K562 (cell line): ENCODE measurements at regions not wholly inside any gene's neighbourhood (a gene's known extent, or its start where the extent isn't known, plus 50 kb on each side); places are given as distances from the start of the nearest gene placed in this dataset.

Source experiments
- EGR1 ChIP-seq: fragments of 450-650 bp; conservative IDR thresholded peaks from 2 replicates; pipeline ENCODE4 v1.6.1; 2017; ENCODE audit warnings: mild to moderate bottlenecking
- FUS ChIP-seq: fragments of 200-400 bp; formaldehyde crosslinking; optimal IDR thresholded peaks from 2 replicates; pipeline ENCODE3; 2017; ENCODE audit warnings: low read depth, low read length
- KAT7 ChIP-seq: sonication (generic); formaldehyde crosslinking; IDR thresholded peaks from 2 replicates; pipeline ENCODE4 v1.8.0; 2022; ENCODE audit warnings: missing genetic modification reagents, mild to moderate bottlenecking, borderline replicate concordance
- MED1 ChIP-seq: sonication (generic); formaldehyde crosslinking; IDR thresholded peaks from 2 replicates; pipeline ENCODE4 v1.8.1; 2023; ENCODE audit warnings: missing genetic modification reagents, borderline replicate concordance
- MTF1 ChIP-seq: fragments of 250-450 bp; sonication (Bioruptor Pico); IDR thresholded peaks from 2 replicates; pipeline ENCODE4 v1.9.0; 2021; ENCODE audit warnings: moderate library complexity, mild to moderate bottlenecking, inconsistent platforms, borderline replicate concordance
- MYC ChIP-seq, 2 experiments: fragments of 250-450 bp in 1 of 2; sonication (Bioruptor Pico) in 1 of 2; IDR thresholded peaks; 2 replicates each; pipeline versions ENCODE4 v1.5.1 to v1.6.1; 2012 to 2021; ENCODE audit warnings: low read depth in 2 of 2, borderline replicate concordance in 1 of 2, improper control_type of control experiment in 1 of 2, low read length in 1 of 2, mild to moderate bottlenecking in 1 of 2, moderate library complexity in 1 of 2
- RCOR1 ChIP-seq, 2 experiments: IDR thresholded peaks; 2 replicates each; pipeline ENCODE4 v1.6.1; 2012; ENCODE audit warnings: low read depth in 2 of 2, low read length in 2 of 2, borderline replicate concordance in 1 of 2, improper control_type of control experiment in 1 of 2
- SRF ChIP-seq, 2 experiments: fragments of 250-450, 450-650 bp in 1 of 2; sonication (Bioruptor Pico) in 1 of 2; sonication (generic) in 1 of 2; formaldehyde crosslinking; IDR thresholded peaks; 2 replicates each; pipeline versions ENCODE4 v1.5.0 to v1.5.1; 2020 to 2022; ENCODE audit warnings: mild to moderate bottlenecking in 1 of 2, missing genetic modification reagents in 1 of 2
- TARDBP ChIP-seq: fragments of 450-650 bp; IDR thresholded peaks from 2 replicates; pipeline ENCODE4 v1.6.1; 2016
- TF ChIP-seq, protein P1 (sequence below): IDR thresholded peaks from 3 replicates; pipeline ENCODE4 v1.6.1; 2011; ENCODE audit warnings: borderline replicate concordance, mild to moderate bottlenecking, moderate library complexity; ENCODE audit not compliant: insufficient read length; ENCODE audit errors: extremely low read depth
- TF ChIP-seq, protein P2 (sequence below): sonication (generic); formaldehyde crosslinking; IDR thresholded peaks from 2 replicates; pipeline ENCODE4 v1.8.0; 2022; ENCODE audit warnings: missing genetic modification reagents, mild to moderate bottlenecking, borderline replicate concordance
- TF ChIP-seq, protein P3 (sequence below), 3 experiments: IDR thresholded peaks in 2 of 3; conservative IDR thresholded peaks in 1 of 3; 2 replicates each; pipeline ENCODE4 v1.5.1; 2011 to 2012; ENCODE audit warnings: low read length in 3 of 3, mild to moderate bottlenecking in 3 of 3, control low read depth in 2 of 3, improper control_type of control experiment in 1 of 3, inconsistent platforms in 1 of 3, low read depth in 1 of 3, mixed read lengths in 1 of 3, moderate library complexity in 1 of 3; ENCODE audit not compliant: insufficient read depth in 2 of 3
- TF ChIP-seq, protein P4 (sequence below): sonication (generic); formaldehyde crosslinking; IDR thresholded peaks from 2 replicates; pipeline ENCODE4 v1.9.0; 2022; ENCODE audit warnings: mild to moderate bottlenecking, missing genetic modification reagents

DNA sequence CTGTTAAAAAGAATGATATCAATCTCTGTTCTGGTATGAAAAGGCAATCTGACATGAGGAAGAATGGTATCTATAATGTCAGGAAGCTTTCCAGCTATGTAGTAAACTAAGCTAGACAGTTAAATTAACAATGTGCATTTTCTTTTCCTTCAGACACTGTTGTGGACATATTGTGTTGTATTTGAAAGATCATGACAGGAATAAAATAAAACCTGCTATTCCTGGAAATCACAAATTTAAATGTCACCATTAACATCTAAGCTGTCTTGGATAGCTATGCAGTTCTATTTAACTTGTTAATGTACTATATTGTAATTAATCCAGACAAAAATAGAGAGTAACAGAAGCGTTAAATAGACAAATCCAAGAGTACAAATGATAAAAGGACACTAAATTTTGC, 297.4 kb upstream of the LUZP2 start:
- TF ChIP-seq RCOR1 (IDR thresholded peaks at IDR 0.05; ENCODE audit: borderline replicate concordance in 1 of 2, low read depth in 2 of 2, low read length in 2 of 2) = no peak
- TF ChIP-seq FUS = no peak
- TF ChIP-seq MYC (IDR thresholded peaks at IDR 0.05; ENCODE audit: low read depth, low read length) = no peak
- TF ChIP-seq MYC (CRISPR knock-in tag; IDR thresholded peaks at IDR 0.05; ENCODE audit: borderline replicate concordance, low read depth) = no peak
- no peak for TF ChIP-seq MED1 (CRISPR knock-in tag)
- TF ChIP-seq, protein P1, sequence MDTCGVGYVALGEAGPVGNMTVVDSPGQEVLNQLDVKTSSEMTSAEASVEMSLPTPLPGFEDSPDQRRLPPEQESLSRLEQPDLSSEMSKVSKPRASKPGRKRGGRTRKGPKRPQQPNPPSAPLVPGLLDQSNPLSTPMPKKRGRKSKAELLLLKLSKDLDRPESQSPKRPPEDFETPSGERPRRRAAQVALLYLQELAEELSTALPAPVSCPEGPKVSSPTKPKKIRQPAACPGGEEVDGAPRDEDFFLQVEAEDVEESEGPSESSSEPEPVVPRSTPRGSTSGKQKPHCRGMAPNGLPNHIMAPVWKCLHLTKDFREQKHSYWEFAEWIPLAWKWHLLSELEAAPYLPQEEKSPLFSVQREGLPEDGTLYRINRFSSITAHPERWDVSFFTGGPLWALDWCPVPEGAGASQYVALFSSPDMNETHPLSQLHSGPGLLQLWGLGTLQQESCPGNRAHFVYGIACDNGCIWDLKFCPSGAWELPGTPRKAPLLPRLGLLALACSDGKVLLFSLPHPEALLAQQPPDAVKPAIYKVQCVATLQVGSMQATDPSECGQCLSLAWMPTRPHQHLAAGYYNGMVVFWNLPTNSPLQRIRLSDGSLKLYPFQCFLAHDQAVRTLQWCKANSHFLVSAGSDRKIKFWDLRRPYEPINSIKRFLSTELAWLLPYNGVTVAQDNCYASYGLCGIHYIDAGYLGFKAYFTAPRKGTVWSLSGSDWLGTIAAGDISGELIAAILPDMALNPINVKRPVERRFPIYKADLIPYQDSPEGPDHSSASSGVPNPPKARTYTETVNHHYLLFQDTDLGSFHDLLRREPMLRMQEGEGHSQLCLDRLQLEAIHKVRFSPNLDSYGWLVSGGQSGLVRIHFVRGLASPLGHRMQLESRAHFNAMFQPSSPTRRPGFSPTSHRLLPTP = no peak
- TF ChIP-seq, protein P2, sequence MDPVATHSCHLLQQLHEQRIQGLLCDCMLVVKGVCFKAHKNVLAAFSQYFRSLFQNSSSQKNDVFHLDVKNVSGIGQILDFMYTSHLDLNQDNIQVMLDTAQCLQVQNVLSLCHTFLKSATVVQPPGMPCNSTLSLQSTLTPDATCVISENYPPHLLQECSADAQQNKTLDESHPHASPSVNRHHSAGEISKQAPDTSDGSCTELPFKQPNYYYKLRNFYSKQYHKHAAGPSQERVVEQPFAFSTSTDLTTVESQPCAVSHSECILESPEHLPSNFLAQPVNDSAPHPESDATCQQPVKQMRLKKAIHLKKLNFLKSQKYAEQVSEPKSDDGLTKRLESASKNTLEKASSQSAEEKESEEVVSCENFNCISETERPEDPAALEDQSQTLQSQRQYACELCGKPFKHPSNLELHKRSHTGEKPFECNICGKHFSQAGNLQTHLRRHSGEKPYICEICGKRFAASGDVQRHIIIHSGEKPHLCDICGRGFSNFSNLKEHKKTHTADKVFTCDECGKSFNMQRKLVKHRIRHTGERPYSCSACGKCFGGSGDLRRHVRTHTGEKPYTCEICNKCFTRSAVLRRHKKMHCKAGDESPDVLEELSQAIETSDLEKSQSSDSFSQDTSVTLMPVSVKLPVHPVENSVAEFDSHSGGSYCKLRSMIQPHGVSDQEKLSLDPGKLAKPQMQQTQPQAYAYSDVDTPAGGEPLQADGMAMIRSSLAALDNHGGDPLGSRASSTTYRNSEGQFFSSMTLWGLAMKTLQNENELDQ (CRISPR knock-in tag) = no peak
- TF ChIP-seq, protein P3, sequence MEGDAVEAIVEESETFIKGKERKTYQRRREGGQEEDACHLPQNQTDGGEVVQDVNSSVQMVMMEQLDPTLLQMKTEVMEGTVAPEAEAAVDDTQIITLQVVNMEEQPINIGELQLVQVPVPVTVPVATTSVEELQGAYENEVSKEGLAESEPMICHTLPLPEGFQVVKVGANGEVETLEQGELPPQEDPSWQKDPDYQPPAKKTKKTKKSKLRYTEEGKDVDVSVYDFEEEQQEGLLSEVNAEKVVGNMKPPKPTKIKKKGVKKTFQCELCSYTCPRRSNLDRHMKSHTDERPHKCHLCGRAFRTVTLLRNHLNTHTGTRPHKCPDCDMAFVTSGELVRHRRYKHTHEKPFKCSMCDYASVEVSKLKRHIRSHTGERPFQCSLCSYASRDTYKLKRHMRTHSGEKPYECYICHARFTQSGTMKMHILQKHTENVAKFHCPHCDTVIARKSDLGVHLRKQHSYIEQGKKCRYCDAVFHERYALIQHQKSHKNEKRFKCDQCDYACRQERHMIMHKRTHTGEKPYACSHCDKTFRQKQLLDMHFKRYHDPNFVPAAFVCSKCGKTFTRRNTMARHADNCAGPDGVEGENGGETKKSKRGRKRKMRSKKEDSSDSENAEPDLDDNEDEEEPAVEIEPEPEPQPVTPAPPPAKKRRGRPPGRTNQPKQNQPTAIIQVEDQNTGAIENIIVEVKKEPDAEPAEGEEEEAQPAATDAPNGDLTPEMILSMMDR (IDR thresholded peaks at IDR 0.05 in 2 of 3, conservative IDR thresholded peaks at IDR 0.05 in 1 of 3; ENCODE audit: insufficient read depth in 2 of 3, low read depth in 1 of 3, low read length in 3 of 3) = no peak
- TF ChIP-seq MTF1 = no peak
- TF ChIP-seq SRF (CRISPR knock-in tag; IDR thresholded peaks at IDR 0.05) = no peak
- no peak for TF ChIP-seq EGR1
- TF ChIP-seq KAT7 (CRISPR knock-in tag) = no peak
- no peak for TF ChIP-seq TARDBP
- TF ChIP-seq, protein P4, sequence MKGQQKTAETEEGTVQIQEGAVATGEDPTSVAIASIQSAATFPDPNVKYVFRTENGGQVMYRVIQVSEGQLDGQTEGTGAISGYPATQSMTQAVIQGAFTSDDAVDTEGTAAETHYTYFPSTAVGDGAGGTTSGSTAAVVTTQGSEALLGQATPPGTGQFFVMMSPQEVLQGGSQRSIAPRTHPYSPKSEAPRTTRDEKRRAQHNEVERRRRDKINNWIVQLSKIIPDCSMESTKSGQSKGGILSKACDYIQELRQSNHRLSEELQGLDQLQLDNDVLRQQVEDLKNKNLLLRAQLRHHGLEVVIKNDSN = no peak
